ENCODE measurements at regions not wholly inside any gene's neighbourhood (a gene's known extent, or its start where the extent isn't known, plus 50 kb on each side); places are given as distances from the start of the nearest gene placed in this dataset.

GRCh38 chr11:104332110-104332509 is 168.2 kb upstream of the PDGFD start:
- H3K4me1 ChIP-seq (ENCODE audit: insufficient read depth, low read length, poor library complexity, severe bottlenecking), result no peaks in the 10 kb centered on the region
- no peak overlapping the region for H3K4me2 ChIP-seq (ENCODE audit: low read depth, low read length, poor library complexity, severe bottlenecking)
- H3K4me3 ChIP-seq (ENCODE audit: low read length, poor library complexity, severe bottlenecking), result no peak overlapping the region
- H3K36me3 ChIP-seq (ENCODE audit: insufficient read depth, low read length), result no peaks in the 10 kb centered on the region
- no peaks in the 10 kb centered on the region for H3K9me3 ChIP-seq (ENCODE audit: insufficient read depth, low read depth, low read length)
- no peak overlapping the region for H2AFZ ChIP-seq (ENCODE audit: low read length)
- H3F3A ChIP-seq (ENCODE audit: low read depth), result no peaks in the 10 kb centered on the region
- H3K27me3 ChIP-seq (ENCODE audit: insufficient read depth, low read length, poor library complexity, severe bottlenecking), result no peaks in the 10 kb centered on the region
- no peaks in the 10 kb centered on the region for H3K79me2 ChIP-seq (ENCODE audit: insufficient read depth, low read length)
- TF ChIP-seq CTCF (conservative IDR thresholded peaks at IDR 0.05; ENCODE audit: low read length), result peak; percentile 65
- no peak for TF ChIP-seq EZH2phosphoT487 (IDR thresholded peaks at IDR 0.05; ENCODE audit: borderline replicate concordance)
- H4K20me1 ChIP-seq (ENCODE audit: insufficient read depth, low read length, poor library complexity, severe bottlenecking), result no peaks in the 10 kb centered on the region
- no peaks in the 10 kb centered on the region for H3K9me2 ChIP-seq (replicated peaks; ENCODE audit: low read depth, low read length)
- H3K9ac ChIP-seq (ENCODE audit: low read depth, low read length, poor library complexity, severe bottlenecking), result no peak overlapping the region

- H2AFZ ChIP-seq (ENCODE audit: low read length), result no peak overlapping the region
- H3K79me2 ChIP-seq (ENCODE audit: insufficient read depth, low read length), result no peaks in the 10 kb centered on the region
- no peaks in the 10 kb centered on the region for H4K20me1 ChIP-seq (ENCODE audit: insufficient read depth, low read length, poor library complexity, severe bottlenecking)
- TF ChIP-seq EZH2phosphoT487 (IDR thresholded peaks at IDR 0.05; ENCODE audit: borderline replicate concordance) (no peak), CTCF (conservative IDR thresholded peaks at IDR 0.05; ENCODE audit: low read length) (no peak)
- no peaks in the 10 kb centered on the region for H3K9me3 ChIP-seq (ENCODE audit: insufficient read depth, low read depth, low read length)
- H3K4me3 ChIP-seq (ENCODE audit: low read length, poor library complexity, severe bottlenecking), result no peak overlapping the region
- H3K27me3 ChIP-seq (ENCODE audit: insufficient read depth, low read length, poor library complexity, severe bottlenecking), result no peaks in the 10 kb centered on the region
- H3K9me2 ChIP-seq (replicated peaks; ENCODE audit: low read depth, low read length), result no peaks in the 10 kb centered on the region
- H3F3A ChIP-seq (ENCODE audit: low read depth), result no peaks in the 10 kb centered on the region
- H3K4me1 ChIP-seq (ENCODE audit: insufficient read depth, low read length, poor library complexity, severe bottlenecking), result no peaks in the 10 kb centered on the region
- H3K9ac ChIP-seq (ENCODE audit: low read depth, low read length, poor library complexity, severe bottlenecking), result no peak overlapping the region
- no peak overlapping the region for H3K4me2 ChIP-seq (ENCODE audit: low read depth, low read length, poor library complexity, severe bottlenecking)
- H3K36me3 ChIP-seq (ENCODE audit: insufficient read depth, low read length), result no peaks in the 10 kb centered on the region
Measured at GRCh38 chr11:104329078-104329665, 165.2 kb upstream of the PDGFD start.

GRCh38 chr11:104328512-104328907 is 164.6 kb upstream of the PDGFD start:
- no peaks in the 10 kb centered on the region for H3K9me3 ChIP-seq (ENCODE audit: insufficient read depth, low read depth, low read length)
- no peaks in the 10 kb centered on the region for H3K4me1 ChIP-seq (ENCODE audit: insufficient read depth, low read length, poor library complexity, severe bottlenecking)
- H3K9me2 ChIP-seq (replicated peaks; ENCODE audit: low read depth, low read length), result no peaks in the 10 kb centered on the region
- no peak overlapping the region for H3K4me2 ChIP-seq (ENCODE audit: low read depth, low read length, poor library complexity, severe bottlenecking)
- H3K4me3 ChIP-seq (ENCODE audit: low read length, poor library complexity, severe bottlenecking), result no peak overlapping the region
- no peaks in the 10 kb centered on the region for H4K20me1 ChIP-seq (ENCODE audit: insufficient read depth, low read length, poor library complexity, severe bottlenecking)
- no peaks in the 10 kb centered on the region for H3K27me3 ChIP-seq (ENCODE audit: insufficient read depth, low read length, poor library complexity, severe bottlenecking)
- H2AFZ ChIP-seq (ENCODE audit: low read length), result no peak overlapping the region
- H3K79me2 ChIP-seq (ENCODE audit: insufficient read depth, low read length), result no peaks in the 10 kb centered on the region
- TF ChIP-seq CTCF (conservative IDR thresholded peaks at IDR 0.05; ENCODE audit: low read length) (no peak), EZH2phosphoT487 (IDR thresholded peaks at IDR 0.05; ENCODE audit: borderline replicate concordance) (no peak)
- H3K36me3 ChIP-seq (ENCODE audit: insufficient read depth, low read length), result no peaks in the 10 kb centered on the region
- H3K9ac ChIP-seq (ENCODE audit: low read depth, low read length, poor library complexity, severe bottlenecking), result no peak overlapping the region
- H3F3A ChIP-seq (ENCODE audit: low read depth), result no peaks in the 10 kb centered on the region

All from Loucy (cell line).